B cell (primary cell): ENCODE measurements at regions not wholly inside any gene's neighbourhood (a gene's known extent, or its start where the extent isn't known, plus 50 kb on each side); places are given as distances from the start of the nearest gene placed in this dataset.

Experiments used
- CTCF ChIP-seq: fragments of 200-600 bp; IDR thresholded peaks from one replicate; pipeline ENCODE4 v1.8.0; 2022; ENCODE audit warnings: antibody characterized with exemption, mild to moderate bottlenecking
- EZH2 ChIP-seq: IDR thresholded peaks from 2 replicates; pipeline ENCODE4 v1.6.1; 2012; ENCODE audit warnings: borderline replicate concordance, low read depth, mild to moderate bottlenecking, moderate library complexity, low read length; ENCODE audit not compliant: insufficient read depth, poor library complexity, severe bottlenecking

DNA sequence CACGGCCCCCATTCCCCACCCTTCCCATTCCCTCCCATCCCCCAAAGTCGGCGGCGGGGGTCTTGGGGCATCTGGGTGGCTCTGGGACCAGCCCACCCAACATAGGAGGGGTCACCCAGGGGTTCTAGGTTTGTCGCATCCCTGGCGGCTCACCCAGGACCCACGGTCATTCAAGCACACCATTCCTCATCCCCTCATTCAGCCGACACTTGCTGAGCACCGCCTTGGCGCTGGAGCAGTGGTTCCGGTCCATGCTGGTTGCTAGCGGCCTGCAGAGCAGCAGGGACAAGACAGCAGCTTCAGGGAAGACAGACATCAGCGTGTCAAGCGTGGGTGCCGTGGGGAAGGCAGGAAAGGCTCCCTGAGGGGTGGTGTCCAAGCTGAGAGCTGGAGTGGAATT, 50.5 kb upstream of the OTOS start:
- no peak for TF ChIP-seq CTCF
- no peak for TF ChIP-seq EZH2
